Skeletal muscle cell (primary cell): ENCODE measurements at regions not wholly inside any gene's neighbourhood (a gene's known extent, or its start where the extent isn't known, plus 50 kb on each side); places are given as distances from the start of the nearest gene placed in this dataset.
"Not testable (repeated sequence)": the region's sequence is repeated elsewhere in the genome, so short reads cannot be mapped to it uniquely, and the experiment has no call there.

ENCODE experiments used
- DNase-seq: peaks from one replicate; pipeline ENCODE4 v3.0.0-alpha.2; 2010; ENCODE audit warnings: low read depth
- H3K4me3 ChIP-seq: 2 replicates; pipeline ENCODE4 v1.5.1; 2011; ENCODE audit warnings: low read depth, mild to moderate bottlenecking, control low read depth, low read length, moderate library complexity

GRCh38 chr18:30491815-30492551, 550.6 kb downstream of the DSC3 start:
- no peak for DNase-seq

GRCh38 chr18:30489890-30490643, 552.5 kb downstream of the DSC3 start:
- no peak overlapping the region for H3K4me3 ChIP-seq
- DNase-seq = no peak

More at GRCh38 chr18:30491815-30492551, 550.6 kb downstream of the DSC3 start:
- no peak overlapping the region for H3K4me3 ChIP-seq

GRCh38 chr18:30487962-30488361, 554.6 kb downstream of the DSC3 start:
- no peak overlapping the region for H3K4me3 ChIP-seq
- no peak for DNase-seq

- H3K4me3 ChIP-seq = no peak overlapping the region
- DNase-seq = no peak
Measured at GRCh38 chr18:30486856-30487255, 555.7 kb downstream of the DSC3 start.

- H3K4me3 ChIP-seq = no peak overlapping the region
- no peak for DNase-seq
Measured at GRCh38 chr18:30485078-30485477, 557.5 kb downstream of the DSC3 start.

- H3K4me3 ChIP-seq = no peak overlapping the region
- DNase-seq = no peak
Measured at GRCh38 chr18:30481871-30482270, 560.7 kb downstream of the DSC3 start.

- no peak for DNase-seq
- H3K4me3 ChIP-seq = no peak overlapping the region
Measured at GRCh38 chr18:30469091-30469490, 573.5 kb downstream of the DSC3 start.

GRCh38 chr18:30465096-30465495, 577.4 kb downstream of the DSC3 start:
- no peak overlapping the region for H3K4me3 ChIP-seq
- DNase-seq = no peak

- no peak overlapping the region for H3K4me3 ChIP-seq
- DNase-seq = no peak
Measured at GRCh38 chr18:30457156-30457555, 585.4 kb downstream of the DSC3 start.

GRCh38 chr18:30455741-30456140, 586.8 kb downstream of the DSC3 start:
- no peak overlapping the region for H3K4me3 ChIP-seq
- DNase-seq = no peak

- no peak for DNase-seq
- H3K4me3 ChIP-seq = no peak overlapping the region
Measured at GRCh38 chr18:30454920-30455319, 587.6 kb downstream of the DSC3 start.

GRCh38 chr18:30451981-30452380, 590.6 kb downstream of the DSC3 start:
- no peak overlapping the region for H3K4me3 ChIP-seq
- no peak for DNase-seq

GRCh38 chr18:30450927-30451326, 591.6 kb downstream of the DSC3 start:
- DNase-seq = no peak
- no peak overlapping the region for H3K4me3 ChIP-seq

GRCh38 chr18:30446605-30447004, 595.9 kb downstream of the DSC3 start:
- DNase-seq = no peak
- H3K4me3 ChIP-seq = no peak overlapping the region

GRCh38 chr18:30444544-30444943, 598.0 kb downstream of the DSC3 start:
- no peak overlapping the region for H3K4me3 ChIP-seq
- no peak for DNase-seq

- DNase-seq = peak; percentile 2
- no peak overlapping the region for H3K4me3 ChIP-seq
Measured at GRCh38 chr18:30440351-30440750, 602.2 kb downstream of the DSC3 start.

GRCh38 chr18:30439174-30439573, 603.4 kb downstream of the DSC3 start:
- H3K4me3 ChIP-seq = no peak overlapping the region
- no peak for DNase-seq

GRCh38 chr18:30432349-30432748, 610.2 kb downstream of the DSC3 start:
- H3K4me3 ChIP-seq = no peak overlapping the region
- no peak for DNase-seq

- not testable (repeated sequence) for DNase-seq, H3K4me3 ChIP-seq
Measured at GRCh38 chr18:30419399-30419798, 623.1 kb downstream of the DSC3 start.

- no peak for DNase-seq
- H3K4me3 ChIP-seq = no peak overlapping the region
Measured at GRCh38 chr18:30415903-30416302, 626.6 kb downstream of the DSC3 start.

- no peak for DNase-seq
- H3K4me3 ChIP-seq = no peak overlapping the region
Measured at GRCh38 chr18:30409120-30409519, 633.4 kb downstream of the DSC3 start.
